OCI-LY3 (cell line): ENCODE measurements at regions not wholly inside any gene's neighbourhood (a gene's known extent, or its start where the extent isn't known, plus 50 kb on each side); places are given as distances from the start of the nearest gene placed in this dataset.
"Not testable (repeated sequence)": the region's sequence is repeated elsewhere in the genome, so short reads cannot be mapped to it uniquely, and the experiment has no call there.

Experiments used
- EZH2phosphoT487 ChIP-seq: fragments of 200-600 bp; shearing (Covaris generic); IDR thresholded peaks from 2 replicates; pipeline ENCODE4 v1.6.1; 2018; ENCODE audit warnings: antibody characterized with exemption, mixed run types, low read depth
- TF ChIP-seq, protein P1 (sequence below): fragments of 200-600, 300-600 bp; sonication (generic); IDR thresholded peaks from 2 replicates; pipeline ENCODE4 v1.5.1; 2014; ENCODE audit warnings: antibody characterized with exemption, low read length, low read depth

GRCh38 chr5:166804223-166804622 is 1487.2 kb upstream of the WWC1 start:
- TF ChIP-seq, protein P1, sequence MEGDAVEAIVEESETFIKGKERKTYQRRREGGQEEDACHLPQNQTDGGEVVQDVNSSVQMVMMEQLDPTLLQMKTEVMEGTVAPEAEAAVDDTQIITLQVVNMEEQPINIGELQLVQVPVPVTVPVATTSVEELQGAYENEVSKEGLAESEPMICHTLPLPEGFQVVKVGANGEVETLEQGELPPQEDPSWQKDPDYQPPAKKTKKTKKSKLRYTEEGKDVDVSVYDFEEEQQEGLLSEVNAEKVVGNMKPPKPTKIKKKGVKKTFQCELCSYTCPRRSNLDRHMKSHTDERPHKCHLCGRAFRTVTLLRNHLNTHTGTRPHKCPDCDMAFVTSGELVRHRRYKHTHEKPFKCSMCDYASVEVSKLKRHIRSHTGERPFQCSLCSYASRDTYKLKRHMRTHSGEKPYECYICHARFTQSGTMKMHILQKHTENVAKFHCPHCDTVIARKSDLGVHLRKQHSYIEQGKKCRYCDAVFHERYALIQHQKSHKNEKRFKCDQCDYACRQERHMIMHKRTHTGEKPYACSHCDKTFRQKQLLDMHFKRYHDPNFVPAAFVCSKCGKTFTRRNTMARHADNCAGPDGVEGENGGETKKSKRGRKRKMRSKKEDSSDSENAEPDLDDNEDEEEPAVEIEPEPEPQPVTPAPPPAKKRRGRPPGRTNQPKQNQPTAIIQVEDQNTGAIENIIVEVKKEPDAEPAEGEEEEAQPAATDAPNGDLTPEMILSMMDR, result not testable (repeated sequence)
- not testable (repeated sequence) for TF ChIP-seq EZH2phosphoT487
